Naive thymus-derived CD8-positive, alpha-beta T cell (primary cell): ENCODE measurements at regions not wholly inside any gene's neighbourhood (a gene's known extent, or its start where the extent isn't known, plus 50 kb on each side); places are given as distances from the start of the nearest gene placed in this dataset.

Experiments
- ATAC-seq, 2 donors: fragments of 150-1000 bp; cut with Tn5 transposase in 1 of 2; sonication (Bioruptor Pico), chemical (Tn5 transposase) in 1 of 2; 1 replicate in 1 of 2; 2 replicates in 1 of 2; pipeline ENCODE4 v1.10.0; 2021; ENCODE audit warnings: mild to moderate bottlenecking in 2 of 2, moderate library complexity in 2 of 2
- POLR2A ChIA-PET: fragments of 350-600 bp; sonication (Branson Sonifier 250); formaldehyde crosslinking; loops from one replicate; lab custom pipeline; 2021; ENCODE audit warnings: antibody characterized with exemption; lab: Charles Lee
- DNase-seq, 10 donors: peaks; one replicate each; pipeline versions ENCODE4 v3.0.0 to v3.0.0-alpha.2; 2020 to 2022
- H3K27ac Mint-ChIP-seq, 10 donors: one replicate each; pipeline ENCODE4 v1.8.0; 2020 to 2022; ENCODE audit warnings: mild to moderate bottlenecking in 10 of 10, mixed read lengths in 10 of 10, moderate library complexity in 4 of 10, inconsistent platforms in 1 of 10
- H3K27me3 Mint-ChIP-seq, 5 donors: one replicate each; pipeline ENCODE4 v1.8.0; 2021 to 2022; ENCODE audit warnings: mixed read lengths in 5 of 5
- H3K36me3 Mint-ChIP-seq, 3 donors: one replicate each; pipeline ENCODE4 v1.8.0; 2020 to 2022; ENCODE audit warnings: mixed read lengths in 3 of 3, mild to moderate bottlenecking in 2 of 3, inconsistent platforms in 1 of 3
- H3K4me1 Mint-ChIP-seq, 4 donors: one replicate each; pipeline ENCODE4 v1.8.0; 2021 to 2022; ENCODE audit warnings: mixed read lengths in 4 of 4
- H3K4me3 Mint-ChIP-seq, 10 donors: one replicate each; pipeline ENCODE4 v1.8.0; 2020 to 2022; ENCODE audit warnings: mild to moderate bottlenecking in 10 of 10, mixed read lengths in 10 of 10, moderate library complexity in 6 of 10, inconsistent platforms in 1 of 10
- H3K9me3 Mint-ChIP-seq, 9 donors: one replicate each; pipeline ENCODE4 v1.8.0; 2020 to 2022; ENCODE audit warnings: mixed read lengths in 9 of 9, mild to moderate bottlenecking in 3 of 9, inconsistent platforms in 1 of 9, moderate library complexity in 1 of 9

- POLR2A ChIA-PET: no interaction called here
- DNase-seq: no peak
- no peak overlapping the region for H3K27ac Mint-ChIP-seq
- ATAC-seq: no peak
- peaks cover 12 to 25% (median 16%) of the 10 kb centered on the region in 5 donors for H3K27me3 Mint-ChIP-seq
- H3K4me3 Mint-ChIP-seq: no peak overlapping the region
- H3K4me1 Mint-ChIP-seq: no peaks in the 10 kb centered on the region
- H3K36me3 Mint-ChIP-seq: peaks cover 0 to 6% (median 0%) of the 10 kb centered on the region in 3 donors
- no peaks in the 10 kb centered on the region for H3K9me3 Mint-ChIP-seq
Measured at GRCh38 chr3:137099364-137100219, 141.8 kb downstream of the IL20RB start.

GRCh38 chr3:137100326-137100725 lies 142.5 kb downstream of the IL20RB start:
- H3K9me3 Mint-ChIP-seq: no peaks in the 10 kb centered on the region
- POLR2A ChIA-PET: no interaction called here
- peaks cover 12 to 25% (median 16%) of the 10 kb centered on the region in 5 donors for H3K27me3 Mint-ChIP-seq
- no peak for DNase-seq
- no peak overlapping the region for H3K27ac Mint-ChIP-seq
- H3K4me3 Mint-ChIP-seq: no peak overlapping the region
- peaks cover 0 to 6% (median 0%) of the 10 kb centered on the region in 3 donors for H3K36me3 Mint-ChIP-seq
- ATAC-seq: no peak
- no peaks in the 10 kb centered on the region for H3K4me1 Mint-ChIP-seq

GRCh38 chr3:137103739-137104138 lies 146.0 kb downstream of the IL20RB start:
- no peak overlapping the region for H3K27ac Mint-ChIP-seq
- POLR2A ChIA-PET: no interaction called here
- H3K27me3 Mint-ChIP-seq: peaks cover 11 to 25% (median 18%) of the 10 kb centered on the region in 5 donors
- ATAC-seq (no peak), DNase-seq (no peak)
- H3K36me3 Mint-ChIP-seq: peaks cover 0 to 6% (median 0%) of the 10 kb centered on the region in 3 donors
- no peaks in the 10 kb centered on the region for H3K9me3 Mint-ChIP-seq
- H3K4me3 Mint-ChIP-seq: no peak overlapping the region
- H3K4me1 Mint-ChIP-seq: peaks cover 0 to 2% (median 0%) of the 10 kb centered on the region in 4 donors

- Mint-ChIP-seq H3K27ac (no peak overlapping the region), H3K36me3 (no peaks in the 10 kb centered on the region), H3K4me3 (no peak overlapping the region), H3K27me3 (peaks cover 11 to 27% (median 15%) of the 10 kb centered on the region in 5 donors), H3K4me1 (peaks cover 0 to 2% (median 0%) of the 10 kb centered on the region in 4 donors), H3K9me3 (no peaks in the 10 kb centered on the region)
- POLR2A ChIA-PET: no interaction called here
- peak; percentile 44 to 53 for ATAC-seq
- DNase-seq: peak in 5 of 10 donors; percentile 4 to 52 (median 46)
Measured at GRCh38 chr3:137105277-137105977, 147.6 kb downstream of the IL20RB start.

- Mint-ChIP-seq H3K4me1 (peaks cover 0 to 2% (median 0%) of the 10 kb centered on the region in 4 donors), H3K9me3 (no peaks in the 10 kb centered on the region), H3K27ac (no peak overlapping the region), H3K4me3 (no peak overlapping the region), H3K36me3 (no peaks in the 10 kb centered on the region), H3K27me3 (peaks cover 8 to 27% (median 14%) of the 10 kb centered on the region in 5 donors)
- ATAC-seq (no peak), DNase-seq (no peak)
- POLR2A ChIA-PET: no interaction called here
Measured at GRCh38 chr3:137106612-137107240, 148.9 kb downstream of the IL20RB start.

GRCh38 chr3:137108699-137109440 lies 151.1 kb downstream of the IL20RB start:
- no peak for ATAC-seq
- Mint-ChIP-seq H3K27ac (no peak overlapping the region), H3K36me3 (no peaks in the 10 kb centered on the region), H3K9me3 (no peaks in the 10 kb centered on the region), H3K4me1 (peaks cover 0 to 2% (median 0%) of the 10 kb centered on the region in 4 donors), H3K4me3 (no peak overlapping the region), H3K27me3 (peaks cover 8 to 27% (median 11%) of the 10 kb centered on the region in 5 donors)
- DNase-seq: no peak
- POLR2A ChIA-PET: no interaction called here

- H3K36me3 Mint-ChIP-seq: no peaks in the 10 kb centered on the region
- POLR2A ChIA-PET: no interaction called here
- H3K9me3 Mint-ChIP-seq: no peaks in the 10 kb centered on the region
- DNase-seq (peak in 1 of 10 donors; percentile 6), ATAC-seq (no peak)
- H3K4me3 Mint-ChIP-seq: no peak overlapping the region
- peaks cover 0 to 2% (median 0%) of the 10 kb centered on the region in 4 donors for H3K4me1 Mint-ChIP-seq
- H3K27me3 Mint-ChIP-seq: peaks cover 8 to 27% (median 11%) of the 10 kb centered on the region in 5 donors
- no peak overlapping the region for H3K27ac Mint-ChIP-seq
Measured at GRCh38 chr3:137110392-137110996, 152.7 kb downstream of the IL20RB start.

- Mint-ChIP-seq H3K36me3 (no peaks in the 10 kb centered on the region), H3K9me3 (no peaks in the 10 kb centered on the region), H3K4me1 (peaks cover 0 to 2% (median 0%) of the 10 kb centered on the region in 4 donors), H3K4me3 (no peak overlapping the region), H3K27ac (no peak overlapping the region), H3K27me3 (peaks cover 7 to 25% (median 11%) of the 10 kb centered on the region in 5 donors)
- POLR2A ChIA-PET: no interaction called here
- ATAC-seq (no peak), DNase-seq (no peak)
Measured at GRCh38 chr3:137111497-137111896, 153.7 kb downstream of the IL20RB start.

- Mint-ChIP-seq H3K36me3 (no peaks in the 10 kb centered on the region), H3K27ac (no peak overlapping the region), H3K4me3 (no peak overlapping the region), H3K9me3 (no peaks in the 10 kb centered on the region), H3K4me1 (no peaks in the 10 kb centered on the region), H3K27me3 (peaks cover 0 to 8% (median 7%) of the 10 kb centered on the region in 5 donors)
- no peak for DNase-seq
- POLR2A ChIA-PET: no interaction called here
- no peak for ATAC-seq
Measured at GRCh38 chr3:137116619-137117018, 158.8 kb downstream of the IL20RB start.

GRCh38 chr3:137121704-137122314 lies 164.0 kb downstream of the IL20RB start:
- Mint-ChIP-seq H3K4me3 (no peak overlapping the region), H3K27ac (no peak overlapping the region), H3K27me3 (peaks cover 0 to 12% (median 9%) of the 10 kb centered on the region in 5 donors), H3K4me1 (no peaks in the 10 kb centered on the region), H3K9me3 (no peaks in the 10 kb centered on the region), H3K36me3 (no peaks in the 10 kb centered on the region)
- POLR2A ChIA-PET: no interaction called here
- DNase-seq: peak in 2 of 10 donors; percentile 15 to 24
- no peak for ATAC-seq

- peaks cover 0 to 8% (median 2%) of the 10 kb centered on the region in 5 donors for H3K27me3 Mint-ChIP-seq
- peak overlapping the region in 7 of 10 donors; percentile 15 to 65 (median 34) for H3K27ac Mint-ChIP-seq
- peaks cover 0 to under 1% (median 0%) of the 10 kb centered on the region in 3 donors for H3K36me3 Mint-ChIP-seq
- ATAC-seq (peak; percentile 57 to 84), DNase-seq (peak in 2 of 10 donors; percentile 23 to 30)
- peaks cover 14 to 21% (median 19%) of the 10 kb centered on the region in 4 donors for H3K4me1 Mint-ChIP-seq
- POLR2A ChIA-PET: no interaction called here
- no peaks in the 10 kb centered on the region for H3K9me3 Mint-ChIP-seq
- peak overlapping the region in 4 of 10 donors; percentile 1 to 35 (median 19) for H3K4me3 Mint-ChIP-seq
Measured at GRCh38 chr3:137131081-137131480, 173.3 kb downstream of the IL20RB start.
